ENCODE measurements at regions not wholly inside any gene's neighbourhood (a gene's known extent, or its start where the extent isn't known, plus 50 kb on each side); places are given as distances from the start of the nearest gene placed in this dataset.
"Not testable (repeated sequence)": the region's sequence is repeated elsewhere in the genome, so short reads cannot be mapped to it uniquely, and the experiment has no call there.

DNA sequence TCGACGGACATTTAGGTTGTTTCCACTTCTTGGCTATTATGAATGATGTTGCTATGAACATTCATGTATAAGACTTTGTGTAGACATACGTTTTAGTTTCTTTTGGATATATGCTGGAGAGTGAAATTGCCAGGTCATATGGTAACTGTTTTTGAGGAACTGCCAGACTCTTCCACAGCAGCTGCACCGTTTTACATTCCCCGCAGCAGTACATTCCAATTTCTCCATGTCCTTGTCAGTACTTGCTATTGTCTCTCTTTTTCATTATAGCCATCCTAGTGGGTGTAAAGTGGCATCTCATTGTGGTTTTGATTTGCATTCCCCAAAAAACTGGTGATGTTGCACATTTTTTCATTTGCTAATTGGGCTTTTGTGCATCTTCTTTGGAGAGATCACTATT is 73.1 kb upstream of the GARIN1A start:
- H3K9me3 ChIP-seq (ENCODE audit: control insufficient read depth, insufficient read depth, low read length); H3K4me3 Mint-ChIP-seq; H3K27me3 Mint-ChIP-seq (ENCODE audit: low read depth in 2 of 2); H3K4me3 ChIP-seq (ENCODE audit: low read length); intact Hi-C loops (cut with micrococcal nuclease); H3K27ac Mint-ChIP-seq; ATAC-seq; H3K36me3 Mint-ChIP-seq; H3K9me3 Mint-ChIP-seq; H3K27ac ChIP-seq (ENCODE audit: low read length); DNase-seq; H3K4me1 ChIP-seq (ENCODE audit: control insufficient read depth, insufficient read depth, low read length); H3K27me3 ChIP-seq (ENCODE audit: control insufficient read depth, insufficient read depth, low read length): not testable (repeated sequence)
- 100% methylated on average over 3 of the region's 5 CpGs for WGBS (ENCODE audit: insufficient coverage)
- peaks cover 15% of the 10 kb centered on the region for H3K36me3 ChIP-seq (ENCODE audit: control insufficient read depth, insufficient read depth, low read length)
- peaks cover 20 to 28% of the 10 kb centered on the region in 2 donors for H3K4me1 Mint-ChIP-seq

DNA sequence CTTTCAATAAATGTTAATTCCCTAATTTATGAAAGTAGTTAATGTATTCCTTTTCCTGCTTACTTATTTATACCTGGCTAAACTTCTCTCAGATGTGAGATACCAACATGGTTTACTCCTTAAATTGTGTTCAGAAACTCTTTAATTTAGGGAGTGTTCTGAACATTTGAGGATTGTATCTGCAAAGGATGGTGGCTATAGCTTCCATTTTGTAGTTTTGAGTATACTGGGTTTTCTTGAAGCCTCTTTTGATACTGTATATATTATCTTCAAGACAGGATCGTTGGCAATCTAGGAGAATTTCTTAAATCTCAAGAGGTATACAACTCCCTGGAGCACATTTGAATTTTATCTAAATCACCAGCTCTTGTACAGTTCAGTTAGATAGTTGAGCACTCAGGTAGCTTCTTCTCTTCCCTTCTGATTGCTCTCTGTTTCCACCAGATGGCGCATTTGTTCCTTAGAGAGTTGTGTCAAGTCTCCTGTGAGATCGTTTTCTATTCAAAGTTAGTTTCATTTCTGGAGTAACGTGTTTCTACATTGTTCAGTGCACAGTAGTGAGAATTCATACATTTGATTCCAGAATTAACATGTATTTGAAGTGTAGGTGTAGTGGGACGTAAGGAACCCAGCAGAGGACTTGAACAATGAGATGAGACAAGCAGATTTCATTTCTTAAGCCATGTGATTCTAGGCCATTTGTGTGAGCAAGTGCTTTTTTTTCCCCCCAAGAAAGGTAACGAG is 63.2 kb upstream of the GARIN1A start:
- TF ChIP-seq CTCF (IDR thresholded peaks at IDR 0.05) = peak; percentile 57
- not testable (repeated sequence) for H3K36me3 ChIP-seq (ENCODE audit: control insufficient read depth, insufficient read depth, low read length); H3K27me3 Mint-ChIP-seq (ENCODE audit: low read depth in 2 of 2); H3K9me3 ChIP-seq (ENCODE audit: control insufficient read depth, insufficient read depth, low read length); H3K36me3 Mint-ChIP-seq; H3K4me3 ChIP-seq (ENCODE audit: low read length); H3K27me3 ChIP-seq (ENCODE audit: control insufficient read depth, insufficient read depth, low read length); H3K9me3 Mint-ChIP-seq; H3K4me1 ChIP-seq (ENCODE audit: control insufficient read depth, insufficient read depth, low read length)
- Mint-ChIP-seq H3K4me3 (peak overlapping the region; percentile 81), H3K4me1 (peaks cover 8 to 12% of the 10 kb centered on the region in 2 donors), H3K27ac (peak overlapping the region; percentile 84 to 92)
- intact Hi-C loops (cut with micrococcal nuclease) = loop anchor here (2.0 kb wide), 1 partner anchor 274 kb away; no protein-coding TSS in a partner anchor
- peak overlapping the region; percentile 42 for H3K27ac ChIP-seq (ENCODE audit: low read length)
- ATAC-seq = peak; percentile 92 to 96 (median 96)
- DNase-seq = peak in 1 of 2 donors; percentile 61
- WGBS (ENCODE audit: insufficient coverage) = 7% methylated on average over 3 of the region's 6 CpGs

- H3K27ac ChIP-seq (ENCODE audit: low read length); intact Hi-C loops (cut with micrococcal nuclease); H3K4me3 Mint-ChIP-seq; ATAC-seq; H3K27me3 ChIP-seq (ENCODE audit: control insufficient read depth, insufficient read depth, low read length); H3K4me3 ChIP-seq (ENCODE audit: low read length); H3K27me3 Mint-ChIP-seq (ENCODE audit: low read depth in 2 of 2); H3K36me3 Mint-ChIP-seq; H3K9me3 Mint-ChIP-seq; H3K4me1 ChIP-seq (ENCODE audit: control insufficient read depth, insufficient read depth, low read length); DNase-seq; H3K9me3 ChIP-seq (ENCODE audit: control insufficient read depth, insufficient read depth, low read length): not testable (repeated sequence)
- peak overlapping the region in 1 of 2 donors; percentile 29 for H3K27ac Mint-ChIP-seq
- 100% methylated on average over 2 of the region's 3 CpGs for WGBS (ENCODE audit: insufficient coverage)
- H3K4me1 Mint-ChIP-seq = peaks cover 8 to 12% of the 10 kb centered on the region in 2 donors
- peaks cover 15% of the 10 kb centered on the region for H3K36me3 ChIP-seq (ENCODE audit: control insufficient read depth, insufficient read depth, low read length)
Measured at GRCh38 chr7:128613366-128613765, 58.7 kb upstream of the GARIN1A start.

DNA sequence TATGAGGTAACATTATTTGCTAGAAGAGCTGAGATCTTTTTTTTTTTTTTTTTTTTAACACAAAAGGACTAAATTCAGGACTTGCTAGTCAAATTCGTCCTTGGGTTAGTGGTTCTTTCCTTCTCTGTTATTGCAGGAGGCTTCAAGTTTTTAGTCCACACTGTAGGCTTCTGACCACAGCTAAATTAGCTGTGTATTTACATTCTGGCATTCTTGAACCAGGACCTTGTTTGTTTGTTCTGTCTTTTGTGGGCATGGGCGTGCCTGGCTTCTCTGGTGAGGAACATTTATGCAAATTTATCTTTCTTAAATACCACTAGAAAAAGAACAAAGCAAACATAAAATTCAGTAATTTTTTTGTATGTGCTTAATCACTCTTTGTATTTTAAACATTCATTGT is 57.3 kb upstream of the GARIN1A start:
- intact Hi-C loops (cut with micrococcal nuclease); H3K9me3 Mint-ChIP-seq; H3K27ac ChIP-seq (ENCODE audit: low read length); H3K4me3 ChIP-seq (ENCODE audit: low read length); H3K27me3 Mint-ChIP-seq (ENCODE audit: low read depth in 2 of 2); ATAC-seq; H3K36me3 Mint-ChIP-seq; H3K27me3 ChIP-seq (ENCODE audit: control insufficient read depth, insufficient read depth, low read length); H3K4me1 Mint-ChIP-seq; DNase-seq; H3K9me3 ChIP-seq (ENCODE audit: control insufficient read depth, insufficient read depth, low read length); H3K4me3 Mint-ChIP-seq; H3K4me1 ChIP-seq (ENCODE audit: control insufficient read depth, insufficient read depth, low read length): not testable (repeated sequence)
- WGBS (ENCODE audit: insufficient coverage) = 88% methylated on average over 1 of the region's 2 CpGs
- peaks cover 23% of the 10 kb centered on the region for H3K36me3 ChIP-seq (ENCODE audit: control insufficient read depth, insufficient read depth, low read length)
- H3K27ac Mint-ChIP-seq = peak overlapping the region in 1 of 2 donors; percentile 63

DNA sequence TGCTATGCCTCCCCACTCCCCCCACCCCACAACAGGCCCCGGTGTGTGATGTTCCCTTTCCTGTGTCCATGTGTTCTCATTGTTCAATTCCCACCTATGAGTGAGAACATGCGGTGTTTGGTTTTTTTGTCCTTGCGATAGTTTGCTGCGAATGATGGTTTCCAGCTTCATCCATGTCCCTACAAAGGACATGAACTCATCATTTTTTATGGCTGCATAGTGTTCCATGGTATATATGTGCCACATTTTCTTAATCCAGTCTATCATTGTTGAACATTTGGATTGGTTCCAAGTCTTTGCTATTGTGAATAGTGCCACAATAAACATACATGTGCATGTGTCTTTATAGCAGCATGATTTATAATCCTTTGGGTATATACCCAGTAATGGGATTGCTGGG is 55.3 kb upstream of the GARIN1A start:
- H3K4me1 Mint-ChIP-seq; H3K4me3 ChIP-seq (ENCODE audit: low read length); H3K9me3 ChIP-seq (ENCODE audit: control insufficient read depth, insufficient read depth, low read length); H3K9me3 Mint-ChIP-seq; H3K4me3 Mint-ChIP-seq; H3K27me3 ChIP-seq (ENCODE audit: control insufficient read depth, insufficient read depth, low read length); H3K4me1 ChIP-seq (ENCODE audit: control insufficient read depth, insufficient read depth, low read length); H3K27me3 Mint-ChIP-seq (ENCODE audit: low read depth in 2 of 2); H3K36me3 Mint-ChIP-seq; DNase-seq; H3K27ac ChIP-seq (ENCODE audit: low read length); ATAC-seq; H3K27ac Mint-ChIP-seq; intact Hi-C loops (cut with micrococcal nuclease): not testable (repeated sequence)
- H3K36me3 ChIP-seq (ENCODE audit: control insufficient read depth, insufficient read depth, low read length) = peaks cover 26% of the 10 kb centered on the region
- 100% methylated on average over 1 of the region's 4 CpGs for WGBS (ENCODE audit: insufficient coverage)

Data from natural killer cell (primary cell).